ENCODE measurements at regions not wholly inside any gene's neighbourhood (a gene's known extent, or its start where the extent isn't known, plus 50 kb on each side); places are given as distances from the start of the nearest gene placed in this dataset.

GRCh38 chr13:26966701-26967080 lies 204.9 kb downstream of the USP12 start:
- Histone ChIP-seq H3K9me3 (ENCODE audit: low read depth, low read length, poor library complexity, severe bottlenecking) (no peaks in the 10 kb centered on the region), H3K4me3 (ENCODE audit: low read depth, low read length, poor library complexity, severe bottlenecking) (no peak overlapping the region), H3K4me1 (ENCODE audit: insufficient read depth, low read length, poor library complexity, severe bottlenecking) (no peaks in the 10 kb centered on the region), H3K27ac (ENCODE audit: low read depth, low read length, poor library complexity, severe bottlenecking) (no peak overlapping the region), H3K36me3 (ENCODE audit: insufficient read depth, low read length, poor library complexity, severe bottlenecking) (no peaks in the 10 kb centered on the region), H3K27me3 (replicated peaks; ENCODE audit: insufficient read depth, low read depth, low read length, poor library complexity) (peaks cover 5% of the 10 kb centered on the region)
- no TSS peak for BruUV-seq (replicated peaks)
- POLR2A ChIA-PET (ENCODE audit: low non-redundant PET), result interaction anchor here (0.5 kb wide), 1 partner anchor 326 kb away, joined by 4 read pairs; no protein-coding TSS in a partner anchor
- TF ChIP-seq CTCF (conservative IDR thresholded peaks at IDR 0.05; ENCODE audit: low read depth, low read length), result no peak
- DNase-seq (ENCODE audit: low spot score), result no peak
- intact Hi-C loops (cut with micrococcal nuclease; ENCODE audit: unreplicated experiment), result no loop called here
- CTCF ChIA-PET, result interaction anchor here (0.5 kb wide), 1 partner anchor 19 kb away, joined by 4 read pairs; no protein-coding TSS in a partner anchor

- intact Hi-C loops (cut with micrococcal nuclease; ENCODE audit: unreplicated experiment), result no loop called here
- DNase-seq (ENCODE audit: low spot score), result peak; percentile 69
- CTCF ChIA-PET, result no interaction called here
These were observed 205.5 kb downstream of the USP12 start for GRCh38 chr13:26965952-26966700.

GRCh38 chr13:26964278-26965250 lies 204.0 kb upstream of the GPR12 start:
- Histone ChIP-seq H3K9me3 (ENCODE audit: low read depth, low read length, poor library complexity, severe bottlenecking) (no peaks in the 10 kb centered on the region), H3K36me3 (ENCODE audit: insufficient read depth, low read length, poor library complexity, severe bottlenecking) (no peaks in the 10 kb centered on the region), H3K4me1 (ENCODE audit: insufficient read depth, low read length, poor library complexity, severe bottlenecking) (no peaks in the 10 kb centered on the region), H3K4me3 (ENCODE audit: low read depth, low read length, poor library complexity, severe bottlenecking) (no peak overlapping the region), H3K27ac (ENCODE audit: low read depth, low read length, poor library complexity, severe bottlenecking) (no peak overlapping the region), H3K27me3 (replicated peaks; ENCODE audit: insufficient read depth, low read depth, low read length, poor library complexity) (peaks cover 5% of the 10 kb centered on the region)
- TF ChIP-seq CTCF (conservative IDR thresholded peaks at IDR 0.05; ENCODE audit: low read depth, low read length) (no peak), EZH2 (IDR thresholded peaks at IDR 0.05; ENCODE audit: borderline replicate concordance, low read depth, low read length, poor library complexity, severe bottlenecking) (no peak)
- ChIA-PET POLR2A (ENCODE audit: low non-redundant PET) (no interaction called here), CTCF (interaction anchor here (0.7 kb wide), 1 partner anchor 258 kb away, joined by 3 read pairs; no protein-coding TSS in a partner anchor)
- peak; percentile 52 for DNase-seq (ENCODE audit: low spot score)
- intact Hi-C loops (cut with micrococcal nuclease; ENCODE audit: unreplicated experiment), result no loop called here
- BruUV-seq (replicated peaks), result no TSS peak

More at GRCh38 chr13:26965952-26966700, 205.5 kb downstream of the USP12 start:
- no peak for TF ChIP-seq EZH2 (IDR thresholded peaks at IDR 0.05; ENCODE audit: borderline replicate concordance, low read depth, low read length, poor library complexity, severe bottlenecking)
- no peak for TF ChIP-seq CTCF (conservative IDR thresholded peaks at IDR 0.05; ENCODE audit: low read depth, low read length)
- POLR2A ChIA-PET (ENCODE audit: low non-redundant PET), result interaction anchor here (0.5 kb wide), 1 partner anchor 326 kb away, joined by 4 read pairs; no protein-coding TSS in a partner anchor
- no TSS peak for BruUV-seq (replicated peaks)
- H3K27ac ChIP-seq (ENCODE audit: low read depth, low read length, poor library complexity, severe bottlenecking), result no peak overlapping the region
- no peaks in the 10 kb centered on the region for H3K9me3 ChIP-seq (ENCODE audit: low read depth, low read length, poor library complexity, severe bottlenecking)
- peaks cover 5% of the 10 kb centered on the region for H3K27me3 ChIP-seq (replicated peaks; ENCODE audit: insufficient read depth, low read depth, low read length, poor library complexity)
- H3K36me3 ChIP-seq (ENCODE audit: insufficient read depth, low read length, poor library complexity, severe bottlenecking), result no peaks in the 10 kb centered on the region
- H3K4me3 ChIP-seq (ENCODE audit: low read depth, low read length, poor library complexity, severe bottlenecking), result no peak overlapping the region
- no peaks in the 10 kb centered on the region for H3K4me1 ChIP-seq (ENCODE audit: insufficient read depth, low read length, poor library complexity, severe bottlenecking)
